Trophoblast cell (in vitro differentiated cells and primary cell): ENCODE measurements at regions not wholly inside any gene's neighbourhood (a gene's known extent, or its start where the extent isn't known, plus 50 kb on each side); places are given as distances from the start of the nearest gene placed in this dataset.

Source experiments
- DNase-seq, 2 donors: peaks; one replicate each; pipeline ENCODE4 v3.0.0-alpha.2; 2016
- H2AFZ ChIP-seq: 2 replicates; pipeline ENCODE4 v1.6.1; 2013; ENCODE audit warnings: low read length, moderate library complexity, mild to moderate bottlenecking; ENCODE audit not compliant: insufficient read depth, poor library complexity
- H2AK5ac ChIP-seq: 2 replicates; pipeline ENCODE4 v1.6.1; 2013; ENCODE audit warnings: mild to moderate bottlenecking, low read length
- H2BK120ac ChIP-seq: 2 replicates; pipeline ENCODE4 v1.6.1; 2013; ENCODE audit warnings: low read length, mild to moderate bottlenecking, moderate library complexity; ENCODE audit not compliant: insufficient read depth, poor library complexity
- H2BK12ac ChIP-seq: 2 replicates; pipeline ENCODE4 v1.6.1; 2013; ENCODE audit warnings: mild to moderate bottlenecking, low read length, moderate library complexity
- H2BK5ac ChIP-seq: 2 replicates; pipeline ENCODE4 v1.6.1; 2013; ENCODE audit warnings: low read length, low read depth, moderate library complexity, mild to moderate bottlenecking; ENCODE audit not compliant: poor library complexity
- H3K14ac ChIP-seq: 2 replicates; pipeline ENCODE4 v1.6.1; 2013; ENCODE audit warnings: mild to moderate bottlenecking, low read length
- H3K18ac ChIP-seq: 2 replicates; pipeline ENCODE4 v1.6.1; 2013; ENCODE audit warnings: mild to moderate bottlenecking, low read length
- H3K23ac ChIP-seq: 2 replicates; pipeline ENCODE4 v1.6.1; 2013; ENCODE audit warnings: low read length
- H3K27ac ChIP-seq: 2 replicates; pipeline ENCODE4 v1.5.1; 2013; ENCODE audit warnings: low read depth, mild to moderate bottlenecking, inconsistent platforms, low read length, moderate library complexity
- H3K27me3 ChIP-seq: 2 replicates; pipeline ENCODE4 v1.6.1; 2013; ENCODE audit warnings: inconsistent platforms, mild to moderate bottlenecking, low read length, moderate library complexity; ENCODE audit not compliant: insufficient read depth
- H3K36me3 ChIP-seq, 2 experiments: 1 replicate in 1 of 2; 2 replicates in 1 of 2; pipeline ENCODE4 v1.6.1; 2013; ENCODE audit warnings: low read length in 2 of 2, mild to moderate bottlenecking in 2 of 2, moderate library complexity in 1 of 2; ENCODE audit not compliant: insufficient read depth in 2 of 2, control insufficient read depth in 1 of 2
- H3K4ac ChIP-seq: 2 replicates; pipeline ENCODE4 v1.6.1; 2013; ENCODE audit warnings: low read depth, mild to moderate bottlenecking, low read length, moderate library complexity
- H3K4me1 ChIP-seq, 2 experiments: 1 replicate in 1 of 2; 2 replicates in 1 of 2; pipeline ENCODE4 v1.6.1; 2013; ENCODE audit warnings: low read length in 2 of 2, mild to moderate bottlenecking in 2 of 2, moderate library complexity in 1 of 2; ENCODE audit not compliant: insufficient read depth in 2 of 2, control insufficient read depth in 1 of 2
- H3K4me2 ChIP-seq: 2 replicates; pipeline ENCODE4 v1.6.1; 2013; ENCODE audit warnings: inconsistent platforms, mild to moderate bottlenecking, low read length, moderate library complexity
- H3K4me3 ChIP-seq: 2 replicates; pipeline ENCODE4 v1.5.1; 2013; ENCODE audit warnings: mild to moderate bottlenecking, low read depth, low read length, inconsistent platforms
- H3K79me1 ChIP-seq: one replicate; pipeline ENCODE4 v1.6.1; 2013; ENCODE audit warnings: low read length
- H3K79me2 ChIP-seq: 2 replicates; pipeline ENCODE4 v1.6.1; 2013; ENCODE audit warnings: low read length, mild to moderate bottlenecking; ENCODE audit not compliant: control insufficient read depth, insufficient read depth, poor library complexity
- H3K9ac ChIP-seq: 2 replicates; pipeline ENCODE4 v1.6.1; 2013; ENCODE audit warnings: mild to moderate bottlenecking, low read length
- H3K9me3 ChIP-seq: 2 replicates; pipeline ENCODE4 v1.6.1; 2013; ENCODE audit warnings: low read depth, mild to moderate bottlenecking, control low read depth, inconsistent platforms, low read length; ENCODE audit not compliant: insufficient read depth
- H4K12ac ChIP-seq: 2 replicates; pipeline ENCODE4 v1.6.1; 2013; ENCODE audit warnings: low read depth, mild to moderate bottlenecking, low read length, moderate library complexity
- H4K8ac ChIP-seq: 2 replicates; pipeline ENCODE4 v1.6.1; 2013; ENCODE audit warnings: low read depth, mild to moderate bottlenecking, low read length, moderate library complexity
- H4K91ac ChIP-seq: one replicate; pipeline ENCODE4 v1.6.1; 2013; ENCODE audit warnings: low read depth, mild to moderate bottlenecking, low read length, moderate library complexity
- WGBS: extraction: QIAGEN DNeasy Blood & Tissue Kit; methylation state at CpG from one replicate; pipeline ENCODE4 v1.1.7; 2013; ENCODE audit warnings: missing lambda C conversion rate; ENCODE audit not compliant: insufficient read length, insufficient coverage; ENCODE audit errors: extremely low coverage; 5-methylcytosine and 5-hydroxymethylcytosine counted together

- H2BK12ac ChIP-seq = no peak overlapping the region
- H2AFZ ChIP-seq = no peak overlapping the region
- H3K36me3 ChIP-seq = no peaks in the 10 kb centered on the region
- H3K4me2 ChIP-seq = no peak overlapping the region
- no peaks in the 10 kb centered on the region for H3K79me1 ChIP-seq
- H3K18ac ChIP-seq = no peak overlapping the region
- no CpG with 5 or more reads among the region's 1 CpG for WGBS
- no peak overlapping the region for H3K23ac ChIP-seq
- no peak overlapping the region for H3K4ac ChIP-seq
- H2BK120ac ChIP-seq = no peak overlapping the region
- H3K27me3 ChIP-seq = no peaks in the 10 kb centered on the region
- H4K91ac ChIP-seq = no peak overlapping the region
- no peak overlapping the region for H3K9ac ChIP-seq
- no peaks in the 10 kb centered on the region for H3K79me2 ChIP-seq
- H3K14ac ChIP-seq = no peak overlapping the region
- H3K27ac ChIP-seq = no peak overlapping the region
- no peaks in the 10 kb centered on the region for H3K4me1 ChIP-seq
- no peak overlapping the region for H4K8ac ChIP-seq
- H3K9me3 ChIP-seq = no peaks in the 10 kb centered on the region
- no peak overlapping the region for H3K4me3 ChIP-seq
- no peak overlapping the region for H2AK5ac ChIP-seq
- no peak for DNase-seq
- H4K12ac ChIP-seq = no peak overlapping the region
- no peak overlapping the region for H2BK5ac ChIP-seq
Measured at GRCh38 chr18:42157420-42157819, 202.4 kb downstream of the PIK3C3 start.

- Histone ChIP-seq H3K36me3 (no peaks in the 10 kb centered on the region), H4K8ac (no peak overlapping the region), H2BK12ac (no peak overlapping the region), H2AK5ac (no peak overlapping the region), H3K4ac (no peak overlapping the region), H3K4me2 (no peak overlapping the region), H2BK120ac (no peak overlapping the region), H3K4me1 (no peaks in the 10 kb centered on the region), H4K91ac (no peak overlapping the region), H3K27ac (no peak overlapping the region), H2AFZ (no peak overlapping the region), H3K23ac (no peak overlapping the region), H3K9ac (no peak overlapping the region), H3K79me1 (no peaks in the 10 kb centered on the region), H2BK5ac (no peak overlapping the region), H3K14ac (no peak overlapping the region), H3K9me3 (no peaks in the 10 kb centered on the region), H3K79me2 (no peaks in the 10 kb centered on the region), H4K12ac (no peak overlapping the region), H3K27me3 (no peaks in the 10 kb centered on the region), H3K4me3 (no peak overlapping the region), H3K18ac (no peak overlapping the region)
- no peak for DNase-seq
- no CpG with 5 or more reads among the region's 2 CpGs for WGBS
Measured at GRCh38 chr18:42157878-42158277, 202.8 kb downstream of the PIK3C3 start.

GRCh38 chr18:42159146-42159545 is 204.1 kb downstream of the PIK3C3 start:
- H3K79me2 ChIP-seq = no peaks in the 10 kb centered on the region
- H4K12ac ChIP-seq = no peak overlapping the region
- no CpG with 5 or more reads among the region's 3 CpGs for WGBS
- H3K4ac ChIP-seq = no peak overlapping the region
- no peak overlapping the region for H4K91ac ChIP-seq
- no peaks in the 10 kb centered on the region for H3K36me3 ChIP-seq
- H3K4me1 ChIP-seq = no peaks in the 10 kb centered on the region
- H3K27ac ChIP-seq = no peak overlapping the region
- H3K23ac ChIP-seq = no peak overlapping the region
- no peak overlapping the region for H3K4me3 ChIP-seq
- H2BK120ac ChIP-seq = no peak overlapping the region
- H3K9ac ChIP-seq = no peak overlapping the region
- no peak overlapping the region for H3K18ac ChIP-seq
- no peak overlapping the region for H2BK12ac ChIP-seq
- H2AK5ac ChIP-seq = no peak overlapping the region
- no peak overlapping the region for H2AFZ ChIP-seq
- no peaks in the 10 kb centered on the region for H3K27me3 ChIP-seq
- no peak overlapping the region for H2BK5ac ChIP-seq
- no peak for DNase-seq
- H4K8ac ChIP-seq = no peak overlapping the region
- H3K4me2 ChIP-seq = no peak overlapping the region
- peaks cover 1% of the 10 kb centered on the region for H3K79me1 ChIP-seq
- no peaks in the 10 kb centered on the region for H3K9me3 ChIP-seq
- no peak overlapping the region for H3K14ac ChIP-seq

GRCh38 chr18:42163321-42163720 is 208.3 kb downstream of the PIK3C3 start:
- Histone ChIP-seq H3K4me1 (peaks cover 0 to 3% of the 10 kb centered on the region in 2 experiments), H3K9me3 (no peaks in the 10 kb centered on the region), H3K23ac (no peak overlapping the region), H2AK5ac (no peak overlapping the region), H4K12ac (no peak overlapping the region), H3K79me2 (no peaks in the 10 kb centered on the region), H2BK12ac (no peak overlapping the region), H4K91ac (no peak overlapping the region), H3K14ac (no peak overlapping the region), H3K4me3 (no peak overlapping the region), H4K8ac (no peak overlapping the region), H2BK120ac (no peak overlapping the region), H2AFZ (no peak overlapping the region), H2BK5ac (no peak overlapping the region), H3K27me3 (no peaks in the 10 kb centered on the region), H3K4ac (no peak overlapping the region), H3K36me3 (no peaks in the 10 kb centered on the region), H3K79me1 (peaks cover 1% of the 10 kb centered on the region), H3K9ac (no peak overlapping the region), H3K27ac (no peak overlapping the region), H3K18ac (no peak overlapping the region), H3K4me2 (no peak overlapping the region)
- DNase-seq = no peak
- WGBS = no CpG with 5 or more reads among the region's 1 CpG
